ENCODE measurements at regions not wholly inside any gene's neighbourhood (a gene's known extent, or its start where the extent isn't known, plus 50 kb on each side); places are given as distances from the start of the nearest gene placed in this dataset.

DNA sequence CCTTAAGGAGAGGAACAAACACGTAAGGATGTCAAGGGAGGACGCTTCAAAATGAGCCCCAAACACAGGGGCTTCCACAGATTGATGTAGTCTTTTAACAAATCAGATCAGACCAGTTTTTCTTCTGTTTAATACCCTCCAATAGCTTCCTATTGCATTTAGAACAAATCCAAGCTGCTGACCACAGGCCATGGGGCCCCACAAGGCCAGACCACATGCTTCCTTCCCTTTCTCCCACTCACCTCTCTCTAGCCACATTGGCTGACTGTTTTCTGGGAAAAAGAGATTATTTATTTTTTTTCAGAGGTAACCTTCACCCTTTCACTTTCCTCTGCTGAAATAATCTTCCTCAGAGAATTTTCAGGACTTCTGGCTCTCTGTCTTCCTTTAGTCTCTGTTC, 380.6 kb downstream of the SIPA1L2 start:
- no peaks in the 10 kb centered on the region for H3K4me1 ChIP-seq (ENCODE audit: low read length)
- H4K20me1 ChIP-seq (ENCODE audit: insufficient read depth, low read length), result no peaks in the 10 kb centered on the region
- H3K9me3 ChIP-seq (replicated peaks; ENCODE audit: insufficient read depth, low read length), result no peaks in the 10 kb centered on the region
- H2AFZ ChIP-seq (ENCODE audit: low read length), result no peak overlapping the region
- H3K79me2 ChIP-seq (ENCODE audit: low read length), result no peaks in the 10 kb centered on the region
- H3K9ac ChIP-seq (ENCODE audit: low read length), result no peak overlapping the region
- no peak for DNase-seq
- no peaks in the 10 kb centered on the region for H3F3A ChIP-seq (ENCODE audit: insufficient read depth, low read length)
- H3K27ac ChIP-seq (ENCODE audit: low read length), result no peak overlapping the region
- H3K4me2 ChIP-seq (ENCODE audit: low read depth, low read length), result no peak overlapping the region
- no peaks in the 10 kb centered on the region for H3K27me3 ChIP-seq (replicated peaks; ENCODE audit: insufficient read depth, low read length)
- TF ChIP-seq CTCF (IDR thresholded peaks at IDR 0.05; ENCODE audit: low read length) (no peak), EZH2phosphoT487 (IDR thresholded peaks at IDR 0.05; ENCODE audit: low read length) (no peak), EZH2 (optimal IDR thresholded peaks at IDR 0.05; ENCODE audit: low read depth, low read length) (no peak)
- no peaks in the 10 kb centered on the region for H3K36me3 ChIP-seq (replicated peaks; ENCODE audit: insufficient read depth, low read length)
- no peak overlapping the region for H3K4me3 ChIP-seq (ENCODE audit: low read length)
- no peaks in the 10 kb centered on the region for H3K9me2 ChIP-seq (replicated peaks; ENCODE audit: insufficient read depth, low read length)

- no peak overlapping the region for H3K9ac ChIP-seq (ENCODE audit: low read length)
- no peak for TF ChIP-seq EZH2 (optimal IDR thresholded peaks at IDR 0.05; ENCODE audit: low read depth, low read length)
- TF ChIP-seq EZH2phosphoT487 (IDR thresholded peaks at IDR 0.05; ENCODE audit: low read length), result no peak
- no peak for TF ChIP-seq CTCF (IDR thresholded peaks at IDR 0.05; ENCODE audit: low read length)
- DNase-seq, result no peak
- H3K27me3 ChIP-seq (replicated peaks; ENCODE audit: insufficient read depth, low read length), result no peaks in the 10 kb centered on the region
- H2AFZ ChIP-seq (ENCODE audit: low read length), result no peak overlapping the region
- H4K20me1 ChIP-seq (ENCODE audit: insufficient read depth, low read length), result no peaks in the 10 kb centered on the region
- H3K4me2 ChIP-seq (ENCODE audit: low read depth, low read length), result no peak overlapping the region
- no peak overlapping the region for H3K4me3 ChIP-seq (ENCODE audit: low read length)
- H3K36me3 ChIP-seq (replicated peaks; ENCODE audit: insufficient read depth, low read length), result no peaks in the 10 kb centered on the region
- H3F3A ChIP-seq (ENCODE audit: insufficient read depth, low read length), result no peaks in the 10 kb centered on the region
- H3K27ac ChIP-seq (ENCODE audit: low read length), result no peak overlapping the region
- no peaks in the 10 kb centered on the region for H3K9me3 ChIP-seq (replicated peaks; ENCODE audit: insufficient read depth, low read length)
- no peaks in the 10 kb centered on the region for H3K9me2 ChIP-seq (replicated peaks; ENCODE audit: insufficient read depth, low read length)
- H3K4me1 ChIP-seq (ENCODE audit: low read length), result no peaks in the 10 kb centered on the region
- no peaks in the 10 kb centered on the region for H3K79me2 ChIP-seq (ENCODE audit: low read length)
These were observed 381.6 kb downstream of the SIPA1L2 start for GRCh38 chr1:232248276-232248820.

DNA sequence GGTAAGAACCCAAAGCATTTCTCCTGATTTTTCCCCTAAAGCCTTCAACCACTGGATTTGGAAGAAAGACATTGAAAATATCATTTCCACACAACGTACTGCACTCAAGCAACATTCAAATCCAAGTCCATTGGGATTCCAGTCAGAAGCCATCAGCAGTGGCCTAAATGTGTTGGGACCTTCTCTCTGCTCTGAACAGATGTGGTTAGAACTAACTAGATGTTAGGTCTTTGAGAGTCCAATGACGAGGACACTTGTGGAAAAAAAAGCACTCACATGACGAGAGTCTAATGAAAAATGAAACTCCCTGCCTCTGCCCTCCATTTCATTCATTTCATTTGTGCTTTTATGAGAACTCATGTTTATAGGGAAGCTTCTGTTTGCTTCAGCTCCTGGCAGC, 382.3 kb downstream of the SIPA1L2 start:
- no peak overlapping the region for H3K9ac ChIP-seq (ENCODE audit: low read length)
- no peaks in the 10 kb centered on the region for H3F3A ChIP-seq (ENCODE audit: insufficient read depth, low read length)
- H3K4me3 ChIP-seq (ENCODE audit: low read length), result no peak overlapping the region
- no peaks in the 10 kb centered on the region for H4K20me1 ChIP-seq (ENCODE audit: insufficient read depth, low read length)
- no peak overlapping the region for H3K27ac ChIP-seq (ENCODE audit: low read length)
- no peak for DNase-seq
- no peaks in the 10 kb centered on the region for H3K27me3 ChIP-seq (replicated peaks; ENCODE audit: insufficient read depth, low read length)
- no peak overlapping the region for H3K4me2 ChIP-seq (ENCODE audit: low read depth, low read length)
- TF ChIP-seq EZH2phosphoT487 (IDR thresholded peaks at IDR 0.05; ENCODE audit: low read length) (no peak), EZH2 (optimal IDR thresholded peaks at IDR 0.05; ENCODE audit: low read depth, low read length) (no peak), CTCF (IDR thresholded peaks at IDR 0.05; ENCODE audit: low read length) (no peak)
- H3K4me1 ChIP-seq (ENCODE audit: low read length), result no peaks in the 10 kb centered on the region
- no peaks in the 10 kb centered on the region for H3K36me3 ChIP-seq (replicated peaks; ENCODE audit: insufficient read depth, low read length)
- no peaks in the 10 kb centered on the region for H3K9me2 ChIP-seq (replicated peaks; ENCODE audit: insufficient read depth, low read length)
- H2AFZ ChIP-seq (ENCODE audit: low read length), result no peak overlapping the region
- no peaks in the 10 kb centered on the region for H3K79me2 ChIP-seq (ENCODE audit: low read length)
- no peaks in the 10 kb centered on the region for H3K9me3 ChIP-seq (replicated peaks; ENCODE audit: insufficient read depth, low read length)
